Psoas muscle (tissue), 7 donors: ENCODE measurements at regions not wholly inside any gene's neighbourhood (a gene's known extent, or its start where the extent isn't known, plus 50 kb on each side); places are given as distances from the start of the nearest gene placed in this dataset.

ENCODE experiments used
- ATAC-seq, 4 donors: fragments of 200-7000 bp; cut with Tn5 transposase; one replicate each; pipeline ENCODE4 v1.9.1; 2020; ENCODE audit warnings: moderate library complexity in 3 of 4, mild to moderate bottlenecking in 2 of 4
- DNase-seq, 2 donors: peaks; one replicate each; pipeline ENCODE4 v3.0.0-alpha.2; 2020
- H3K27ac ChIP-seq: fragments of 200-600 bp; one replicate; pipeline ENCODE4 v1.8.0; 2022
- H3K27me3 ChIP-seq, 3 donors: fragments of 200-600 bp in 1 of 3; one replicate each; pipeline versions ENCODE4 v1.6.1 to v1.8.0; 2013 to 2022; ENCODE audit warnings: low read length in 2 of 3, mild to moderate bottlenecking in 2 of 3, moderate library complexity in 1 of 3; ENCODE audit not compliant: insufficient read depth in 3 of 3
- H3K36me3 ChIP-seq, 2 donors: fragments of 200-600 bp in 1 of 2; one replicate each; pipeline versions ENCODE4 v1.6.1 to v1.8.0; 2013 to 2022; ENCODE audit warnings: low read depth in 1 of 2, mild to moderate bottlenecking in 1 of 2, moderate library complexity in 1 of 2; ENCODE audit not compliant: insufficient read depth in 1 of 2
- H3K4me1 ChIP-seq: fragments of 200-600 bp; one replicate; pipeline ENCODE4 v1.8.0; 2022
- H3K4me3 ChIP-seq: fragments of 200-600 bp; one replicate; pipeline ENCODE4 v1.8.0; 2022; ENCODE audit warnings: mild to moderate bottlenecking
- H3K9me3 ChIP-seq: fragments of 200-600 bp; one replicate; pipeline ENCODE4 v1.8.0; 2022
- WGBS, 3 donors: extraction: QIAGEN DNeasy Blood & Tissue Kit; methylation state at CpG; one replicate each; pipeline versions ENCODE4 v1.1.6 to v1.1.7; 2013; 5-methylcytosine and 5-hydroxymethylcytosine counted together
- intact Hi-C, 2 donors: fragments of 100-400 bp; cut with DNase I; formaldehyde crosslinking; loops; one replicate each; pipeline versions ENCODE4 v1.11.0 to v1.14.2; 2022
- TF ChIP-seq, protein P1 (sequence below): fragments of 200-600 bp; IDR thresholded peaks from one replicate; pipeline ENCODE4 v1.8.0; 2022; ENCODE audit warnings: antibody characterized with exemption
- donor health status: healthy with polysubstance abuse.
- donor health status: DM: no; HTN: no; CAD: no; lungs with moderate emphysema.
- donor health status: Bipolar disorder and iron deficiency.
- donor health status: healthy.
- donor health status: DM: yes; HTN: yes; CAD: no.
- donor health status: DM: no; HTN: no; CAD: no.
- donor health status: DM: yes; HTN: yes; CAD: no.

GRCh38 chr18:77487951-77488740 is 238.5 kb downstream of the GALR1 start:
- Histone ChIP-seq H3K4me3 (no peak overlapping the region), H3K27ac (no peak overlapping the region), H3K36me3 (no peaks in the 10 kb centered on the region), H3K27me3 (peaks cover 0 to 1% (median 0%) of the 10 kb centered on the region in 3 donors), H3K9me3 (no peaks in the 10 kb centered on the region), H3K4me1 (no peaks in the 10 kb centered on the region)
- DNase-seq, result no peak
- TF ChIP-seq, protein P1, sequence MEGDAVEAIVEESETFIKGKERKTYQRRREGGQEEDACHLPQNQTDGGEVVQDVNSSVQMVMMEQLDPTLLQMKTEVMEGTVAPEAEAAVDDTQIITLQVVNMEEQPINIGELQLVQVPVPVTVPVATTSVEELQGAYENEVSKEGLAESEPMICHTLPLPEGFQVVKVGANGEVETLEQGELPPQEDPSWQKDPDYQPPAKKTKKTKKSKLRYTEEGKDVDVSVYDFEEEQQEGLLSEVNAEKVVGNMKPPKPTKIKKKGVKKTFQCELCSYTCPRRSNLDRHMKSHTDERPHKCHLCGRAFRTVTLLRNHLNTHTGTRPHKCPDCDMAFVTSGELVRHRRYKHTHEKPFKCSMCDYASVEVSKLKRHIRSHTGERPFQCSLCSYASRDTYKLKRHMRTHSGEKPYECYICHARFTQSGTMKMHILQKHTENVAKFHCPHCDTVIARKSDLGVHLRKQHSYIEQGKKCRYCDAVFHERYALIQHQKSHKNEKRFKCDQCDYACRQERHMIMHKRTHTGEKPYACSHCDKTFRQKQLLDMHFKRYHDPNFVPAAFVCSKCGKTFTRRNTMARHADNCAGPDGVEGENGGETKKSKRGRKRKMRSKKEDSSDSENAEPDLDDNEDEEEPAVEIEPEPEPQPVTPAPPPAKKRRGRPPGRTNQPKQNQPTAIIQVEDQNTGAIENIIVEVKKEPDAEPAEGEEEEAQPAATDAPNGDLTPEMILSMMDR, result no peak
- 74 to 79% (median 77%) methylated on average over 7 of the region's 7 CpGs for WGBS, 3 donors
- ATAC-seq, result no peak
- intact Hi-C loops, result no loop called here

DNA sequence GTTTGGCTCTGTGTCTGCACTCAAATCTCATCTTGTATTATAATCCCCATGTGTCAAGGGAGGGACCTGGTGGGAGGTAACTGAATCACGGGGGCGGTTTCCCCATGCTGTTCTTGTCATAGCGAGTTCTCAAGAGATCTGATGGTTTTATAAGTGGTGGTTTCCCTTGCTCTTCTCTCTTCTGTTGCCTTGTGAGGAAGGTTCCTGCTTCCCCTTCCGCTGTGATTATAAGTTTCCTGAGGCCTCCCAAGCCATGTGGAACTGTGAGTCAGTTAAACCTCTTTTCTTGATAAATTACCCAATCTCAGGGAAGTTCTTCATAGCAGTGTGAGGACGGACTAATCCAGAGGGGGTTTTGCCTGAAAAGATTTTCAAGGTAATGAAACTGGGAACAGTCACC is 245.4 kb downstream of the GALR1 start:
- intact Hi-C loops, result no loop called here

DNA sequence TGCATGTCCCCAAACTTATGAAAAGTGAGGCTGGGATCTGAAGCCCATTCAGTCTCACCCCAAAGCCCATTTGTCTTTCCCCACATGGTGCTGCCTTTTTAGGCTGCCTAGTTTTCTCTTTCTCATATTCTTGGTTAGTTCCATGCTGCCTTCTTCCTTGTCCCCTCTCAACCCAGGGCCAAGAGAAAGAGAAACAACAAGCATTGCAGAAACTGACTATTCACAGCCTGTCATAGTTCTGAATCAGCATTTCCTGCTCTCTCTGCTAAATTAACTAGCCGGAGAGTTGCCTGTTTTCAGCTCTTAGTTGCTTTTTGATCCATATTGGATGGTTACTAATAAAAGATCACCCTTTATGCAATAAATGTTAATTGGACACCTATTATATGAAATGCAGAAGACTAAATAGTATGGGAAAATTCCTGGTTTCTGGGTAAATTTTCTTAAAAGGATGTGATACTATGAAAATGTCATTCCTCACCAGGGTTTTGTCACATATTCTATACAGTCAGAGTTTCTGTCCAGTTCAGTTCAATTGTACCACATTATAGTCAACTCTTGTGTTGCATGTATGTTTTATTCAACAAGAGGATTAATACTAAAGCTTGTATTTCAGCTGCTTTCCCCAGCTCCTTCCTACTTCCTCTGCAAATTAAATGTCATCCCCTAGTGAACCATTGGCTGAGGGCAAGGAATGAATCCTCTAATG is 246.5 kb downstream of the GALR1 start:
- intact Hi-C loops, result no loop called here
- H3K9me3 ChIP-seq, result no peaks in the 10 kb centered on the region
- no peak overlapping the region for H3K4me3 ChIP-seq
- H3K27ac ChIP-seq, result no peak overlapping the region
- H3K4me1 ChIP-seq, result no peaks in the 10 kb centered on the region
- no peak for ATAC-seq
- TF ChIP-seq, protein P1, result no peak
- WGBS, 3 donors, result 10 to 40% (median 13%) methylated on average over 1 of the region's 1 CpG
- no peaks in the 10 kb centered on the region for H3K36me3 ChIP-seq
- peaks cover 0 to 1% (median 0%) of the 10 kb centered on the region in 3 donors for H3K27me3 ChIP-seq
- DNase-seq, result no peak

More for the DNA sequence above, 245.4 kb downstream of the GALR1 start:
- no peaks in the 10 kb centered on the region for H3K36me3 ChIP-seq
- H3K4me1 ChIP-seq, result no peaks in the 10 kb centered on the region
- DNase-seq (no peak), ATAC-seq (no peak)
- H3K27ac ChIP-seq, result no peak overlapping the region
- H3K9me3 ChIP-seq, result no peaks in the 10 kb centered on the region
- peaks cover 0 to 1% (median 0%) of the 10 kb centered on the region in 3 donors for H3K27me3 ChIP-seq
- no peak overlapping the region for H3K4me3 ChIP-seq
- WGBS, 3 donors, result 40 to 95% (median 88%) methylated on average over 5 of the region's 5 CpGs
- TF ChIP-seq, protein P1, result no peak

- no peak overlapping the region for H3K4me3 ChIP-seq
- H3K36me3 ChIP-seq, result no peaks in the 10 kb centered on the region
- H3K27me3 ChIP-seq, result no peaks in the 10 kb centered on the region
- WGBS, 3 donors, result 11 to 42% (median 26%) methylated on average over 2 of the region's 2 CpGs
- no peak for DNase-seq
- ATAC-seq, result no peak
- H3K4me1 ChIP-seq, result no peaks in the 10 kb centered on the region
- intact Hi-C loops, result no loop called here
- H3K9me3 ChIP-seq, result no peaks in the 10 kb centered on the region
- TF ChIP-seq, protein P1, result no peak
- H3K27ac ChIP-seq, result no peak overlapping the region
Measured at GRCh38 chr18:77501266-77501665, 251.6 kb downstream of the GALR1 start.
